Left hindlimb (tissue), 1 donor: ENCODE measurements at regions not wholly inside any gene's neighbourhood (a gene's known extent, or its start where the extent isn't known, plus 50 kb on each side); places are given as distances from the start of the nearest gene placed in this dataset.

Source experiments
- DNase-seq: peaks from one replicate; pipeline ENCODE4 v3.0.0-alpha.2; 2018

- DNase-seq, result peak; percentile 39
Measured at GRCh38 chr7:156475179-156475578, 165.4 kb upstream of the RNF32 start.

DNA sequence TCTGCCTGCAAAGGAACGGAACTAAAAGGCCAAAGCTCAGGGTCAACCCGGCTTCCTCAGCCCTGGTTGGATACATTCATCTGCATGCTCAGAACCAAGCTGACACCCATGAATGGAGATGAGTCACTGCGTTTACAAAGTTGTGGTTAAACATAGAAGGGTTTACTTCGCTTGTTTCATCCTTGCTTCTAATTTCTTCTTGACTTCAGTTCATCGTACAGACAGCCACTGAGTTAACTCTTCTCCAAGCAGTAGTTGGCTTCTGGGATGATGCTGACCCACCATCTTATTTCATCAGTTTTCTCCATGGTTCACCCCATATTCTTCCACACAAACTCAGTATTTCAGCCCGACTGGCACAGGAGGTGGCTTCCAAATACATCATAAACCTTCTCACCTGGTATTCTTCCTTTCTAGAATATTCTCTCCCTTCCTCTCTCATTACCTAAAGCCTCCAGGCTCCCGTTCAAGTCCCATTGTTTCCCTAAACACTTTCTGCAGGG is 166.3 kb upstream of the RNF32 start:
- DNase-seq, result no peak

DNA sequence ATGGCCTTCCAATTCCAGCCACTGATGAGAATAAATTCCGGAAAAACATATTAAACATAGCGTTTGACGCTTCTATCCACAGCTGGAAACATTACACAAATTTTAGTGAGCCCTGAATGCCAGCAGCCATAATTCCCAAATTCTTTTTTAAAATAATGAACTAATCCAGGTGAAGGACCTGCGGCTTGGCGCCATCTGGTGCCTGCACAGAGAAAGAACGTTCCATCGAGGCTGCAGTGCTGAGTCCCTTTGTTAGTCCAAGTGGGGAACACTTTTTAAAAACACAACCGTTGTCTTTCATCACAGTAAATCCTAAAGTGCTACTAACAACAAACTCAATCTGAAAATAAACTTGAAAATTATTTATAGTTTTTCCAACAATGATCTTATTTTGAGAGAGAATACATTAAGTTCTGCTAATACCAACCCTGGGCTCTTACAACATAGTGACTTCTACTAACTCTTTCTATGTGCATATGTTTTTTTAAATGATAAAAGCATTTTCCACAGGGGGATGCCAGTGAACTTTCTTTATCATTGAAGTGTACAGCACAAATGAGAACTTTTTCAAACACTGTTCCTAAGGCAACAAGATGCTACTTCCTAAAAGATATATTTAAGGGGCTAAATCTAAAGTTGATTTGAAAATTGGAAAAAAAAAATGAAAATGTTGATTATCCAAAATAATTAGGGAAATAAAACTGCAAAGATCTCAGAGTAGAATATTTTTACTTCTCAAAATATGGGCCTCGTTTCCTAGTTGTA is 166.9 kb upstream of the RNF32 start:
- no peak for DNase-seq

DNA sequence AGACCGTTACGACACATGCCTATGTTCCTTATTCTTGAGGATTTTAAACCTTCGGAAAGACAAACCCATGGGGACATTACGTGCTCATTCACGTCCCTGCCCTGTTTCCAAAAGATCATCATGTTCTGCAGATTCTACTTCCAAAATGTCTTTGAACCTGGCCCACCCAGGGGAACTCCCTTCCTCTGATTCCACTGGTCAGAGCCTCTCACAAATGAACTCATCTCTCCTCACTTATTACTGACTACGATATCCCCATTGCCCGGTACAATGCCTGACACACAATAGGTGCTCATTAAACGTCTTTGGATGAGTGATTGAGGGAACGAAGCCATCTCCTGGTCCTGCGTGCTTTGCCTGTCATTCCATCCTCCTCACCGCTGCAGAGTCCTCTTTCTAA is 168.3 kb upstream of the RNF32 start:
- no peak for DNase-seq

DNA sequence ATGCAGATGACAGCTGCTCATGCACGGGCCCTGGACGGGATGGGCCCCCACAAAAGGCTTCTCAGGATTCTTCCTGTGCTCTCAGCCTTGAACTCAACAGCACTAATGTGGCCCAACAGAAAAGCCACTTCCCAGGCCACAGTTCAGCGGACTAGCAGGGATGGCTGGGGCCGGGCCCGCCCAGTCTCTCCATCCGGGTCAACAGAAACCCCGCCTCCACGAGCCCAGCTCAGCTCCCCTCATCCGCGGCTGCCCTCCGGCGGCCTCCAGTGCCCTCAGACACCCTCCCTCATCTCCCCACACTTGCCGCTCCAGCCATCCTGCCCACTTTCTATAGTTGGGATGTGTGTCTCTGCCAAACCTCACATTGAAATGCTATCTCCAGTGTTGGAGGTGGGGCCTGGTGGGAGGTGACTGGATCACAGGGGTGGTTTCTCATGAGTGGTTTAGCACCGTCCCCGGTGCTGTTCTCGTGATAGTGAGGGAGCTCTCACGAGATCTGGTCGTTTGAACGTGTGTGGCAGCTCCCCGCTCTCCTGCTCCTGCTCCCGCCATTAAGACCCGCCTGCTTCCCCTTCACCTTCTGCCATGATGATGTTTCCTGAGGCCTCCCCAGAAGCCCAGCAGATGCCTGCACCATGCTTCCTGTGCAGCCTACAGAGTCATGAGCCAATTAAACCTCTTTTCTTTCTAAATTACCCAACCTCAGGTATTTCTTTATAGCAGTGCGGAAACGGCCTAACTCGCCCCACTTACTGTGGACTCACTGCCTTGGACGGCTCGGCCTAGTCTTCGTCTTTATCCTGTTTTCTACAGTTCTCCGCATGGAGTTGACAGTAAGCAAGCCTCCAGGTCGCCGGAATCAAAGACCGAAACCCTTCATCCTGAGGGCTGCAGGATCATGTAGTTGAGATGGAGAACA is 169.9 kb upstream of the RNF32 start:
- no peak for DNase-seq

DNA sequence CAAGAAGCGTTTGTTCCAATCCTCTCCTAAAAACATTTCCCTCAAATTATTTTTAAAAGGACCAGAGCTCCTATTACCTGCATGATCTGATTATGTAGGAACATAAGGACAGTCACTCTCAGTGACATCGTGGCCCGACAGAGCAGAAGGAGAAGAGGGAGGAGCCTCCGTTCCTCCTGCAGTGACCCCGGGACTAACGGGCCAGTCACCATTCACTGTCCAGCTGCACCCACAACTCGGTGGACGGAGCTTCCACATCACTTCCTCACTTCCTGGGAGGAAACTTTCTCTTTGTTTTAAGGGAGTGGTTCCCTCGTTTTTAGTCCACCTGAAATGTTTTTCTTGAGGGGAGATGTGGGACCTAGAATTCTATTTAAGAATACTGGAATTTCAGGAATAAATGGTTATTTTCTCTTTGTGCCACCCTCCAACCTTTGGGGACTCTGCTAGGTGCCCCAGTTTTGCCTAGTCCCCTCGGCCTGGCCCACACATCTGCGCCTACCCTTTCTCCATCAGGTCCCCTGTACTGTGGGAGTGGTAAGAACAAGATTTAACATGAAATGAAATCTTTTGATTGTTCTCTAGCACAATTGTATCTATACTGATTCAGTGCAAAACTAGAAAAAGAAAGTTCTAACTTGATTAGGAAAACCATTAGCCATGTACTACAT is 173.5 kb upstream of the RNF32 start:
- DNase-seq, result no peak

GRCh38 chr7:156466272-156466671 is 174.3 kb upstream of the RNF32 start:
- no peak for DNase-seq

- no peak for DNase-seq
Measured at GRCh38 chr7:156465186-156465585, 175.4 kb upstream of the RNF32 start.

- DNase-seq, result no peak
Measured at GRCh38 chr7:156464339-156464738, 176.2 kb upstream of the RNF32 start.

DNA sequence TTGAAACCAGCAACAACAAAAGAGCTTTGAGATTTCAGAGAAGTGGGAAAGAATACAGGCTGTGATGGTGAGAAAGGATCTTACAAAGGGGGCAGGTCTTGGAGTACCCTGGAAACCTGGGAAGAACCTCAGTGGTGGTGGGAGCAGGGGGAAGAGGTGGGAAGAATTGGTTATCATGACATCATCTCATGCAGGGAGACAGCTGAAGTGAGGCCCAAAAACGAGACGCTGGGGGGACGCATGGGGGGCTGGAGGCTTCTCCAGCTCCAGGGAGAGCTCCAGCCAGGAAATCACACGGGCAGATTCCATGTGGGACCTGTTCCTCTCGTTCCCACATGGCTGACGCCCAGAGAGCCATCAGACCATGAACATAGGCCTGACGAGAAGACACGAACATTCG is 177.3 kb upstream of the RNF32 start:
- DNase-seq, result no peak

DNA sequence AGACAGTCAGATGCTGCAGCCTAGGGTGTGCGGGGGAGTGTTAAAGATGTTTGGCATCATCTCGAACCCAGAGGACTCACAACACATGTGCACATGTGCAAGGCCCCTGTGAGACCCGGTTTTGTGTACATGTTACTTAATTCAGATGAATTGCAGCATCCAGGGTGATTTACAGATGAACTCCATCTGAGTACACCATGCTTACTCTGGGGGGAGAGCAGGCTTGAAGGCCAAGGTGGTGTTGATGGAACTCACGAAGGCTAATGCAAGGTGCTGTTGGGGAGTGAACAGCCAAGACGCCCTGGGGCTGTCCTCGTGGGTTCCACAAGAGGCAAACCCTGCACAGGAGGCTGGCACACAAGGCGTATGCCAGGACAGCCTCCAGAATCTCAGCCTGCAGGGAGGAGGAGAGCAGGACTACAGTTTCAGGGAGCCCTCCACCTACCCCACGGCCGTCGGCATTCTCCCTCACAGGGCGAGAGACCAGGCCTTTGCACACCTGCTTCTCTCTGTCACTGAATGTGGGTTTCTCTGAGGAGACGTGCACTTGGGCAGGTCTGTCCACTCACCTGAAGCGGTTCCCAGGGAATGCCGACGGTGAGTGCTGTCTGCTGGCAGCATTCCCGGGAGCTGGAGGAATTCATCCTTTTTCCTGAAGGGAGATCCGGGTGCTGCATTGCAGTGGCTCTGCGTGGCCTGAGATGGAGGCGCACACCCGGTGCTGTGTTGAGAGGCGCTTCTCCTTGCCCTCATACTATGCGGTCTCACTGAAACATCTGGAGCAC is 178.5 kb upstream of the RNF32 start:
- DNase-seq, result no peak

DNA sequence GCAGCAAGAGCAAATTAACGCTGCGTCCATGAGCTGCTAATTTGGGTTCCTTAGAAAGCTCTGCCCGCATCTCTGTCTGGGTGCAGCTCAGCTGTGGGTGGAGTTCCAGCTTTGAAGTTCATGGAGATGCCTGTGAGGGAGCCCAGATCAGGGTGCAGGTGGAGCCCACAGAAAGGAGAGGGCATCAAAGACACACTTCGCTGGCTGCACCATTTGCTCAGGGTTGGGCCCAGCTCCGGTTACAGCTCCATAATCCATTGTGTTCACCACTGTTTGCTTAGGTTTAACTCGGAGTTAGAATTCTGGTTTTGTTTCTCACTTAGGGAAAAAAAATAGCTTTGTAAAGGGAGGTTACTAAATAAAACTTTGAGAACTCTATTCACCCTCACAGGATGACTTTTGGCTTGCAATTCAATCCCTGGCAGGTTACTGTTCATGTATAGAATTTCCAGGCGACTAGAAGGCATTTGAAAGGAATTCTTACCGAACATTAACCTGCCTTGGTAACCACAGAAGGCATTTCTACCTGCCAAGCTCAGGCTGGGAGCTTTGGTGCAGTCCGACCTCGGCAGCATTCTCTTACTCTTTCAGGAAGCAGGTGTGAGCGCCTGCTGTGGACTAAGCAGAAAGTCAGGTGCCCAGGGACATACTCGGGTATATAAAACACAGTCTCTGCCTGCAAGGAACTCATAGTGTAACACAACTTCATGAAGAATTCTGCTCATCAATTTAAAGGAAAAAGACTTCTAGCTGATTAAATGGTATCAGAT is 179.5 kb upstream of the RNF32 start:
- DNase-seq, result no peak

GRCh38 chr7:156459582-156459981 is 181.0 kb upstream of the RNF32 start:
- DNase-seq, result no peak

DNA sequence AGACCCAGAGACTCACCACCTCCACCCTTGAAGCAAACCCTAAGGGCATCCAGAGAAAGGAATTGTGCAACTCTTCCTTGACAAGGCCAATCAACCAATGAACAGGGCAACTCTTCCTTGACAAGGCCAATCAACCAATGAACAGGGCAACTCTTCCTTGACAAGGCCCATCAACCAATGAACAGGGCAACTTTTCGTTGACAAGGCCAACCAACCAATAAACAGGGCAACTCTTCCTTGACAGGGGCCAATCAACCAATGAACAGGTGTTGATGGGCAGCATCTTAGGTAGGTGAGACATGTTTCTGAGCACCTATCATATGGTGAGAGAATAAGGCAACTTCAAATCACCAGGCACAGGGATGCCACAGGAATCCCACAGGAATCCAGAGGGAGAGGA is 181.5 kb upstream of the RNF32 start:
- no peak for DNase-seq

GRCh38 chr7:156458011-156458410 is 182.6 kb upstream of the RNF32 start:
- no peak for DNase-seq

DNA sequence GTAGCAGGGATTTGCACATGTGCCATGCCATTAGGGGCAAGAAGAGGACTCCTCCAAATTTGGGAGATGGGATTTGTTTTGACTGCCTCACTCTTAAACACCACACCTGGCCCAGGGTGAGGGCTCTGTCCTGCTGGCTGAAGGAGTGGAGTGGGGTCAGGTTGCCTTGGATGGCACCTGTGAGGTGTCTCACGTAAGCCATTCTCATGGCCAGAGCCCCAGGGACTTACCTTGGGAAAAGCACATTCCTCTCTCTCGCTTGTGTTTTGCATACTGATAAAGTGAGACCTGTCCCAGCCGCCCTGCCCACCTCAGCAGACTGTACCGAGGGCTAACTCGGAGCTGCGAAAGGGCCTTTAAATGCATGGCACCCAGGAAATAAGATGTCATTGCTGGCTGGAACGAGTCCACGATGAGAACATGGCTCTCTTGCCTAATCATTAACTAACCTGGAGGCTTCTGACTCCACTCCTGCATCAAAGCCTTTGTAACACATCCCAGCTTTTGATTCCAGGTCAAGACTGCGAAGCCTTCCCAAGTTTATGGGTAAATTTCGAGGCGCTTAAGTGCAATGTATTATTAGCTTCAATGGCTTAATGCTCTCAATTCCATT is 184.0 kb upstream of the RNF32 start:
- no peak for DNase-seq

DNA sequence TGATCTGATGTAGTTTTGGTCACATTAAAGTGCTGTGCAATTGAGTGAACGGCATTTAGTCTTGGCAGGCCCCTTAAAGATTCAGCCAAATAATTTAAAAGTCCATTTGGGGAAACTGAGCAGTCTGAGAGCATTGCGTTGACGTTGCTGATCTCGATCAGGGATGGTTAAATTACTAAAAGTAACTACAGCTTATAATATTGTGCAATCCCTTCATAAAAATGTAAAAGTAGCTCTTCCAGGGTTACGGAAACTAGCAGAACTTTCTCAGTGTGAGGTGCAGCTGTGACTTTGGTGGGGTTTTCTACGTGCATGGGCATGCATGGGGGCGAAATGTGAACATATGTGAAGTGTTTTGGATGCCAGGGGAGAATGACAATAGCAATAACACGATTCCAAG is 184.5 kb upstream of the RNF32 start:
- DNase-seq, result no peak

- no peak for DNase-seq
Measured at GRCh38 chr7:156450473-156450872, 190.1 kb upstream of the RNF32 start.

- DNase-seq, result no peak
Measured at GRCh38 chr7:156448918-156449317, 191.7 kb upstream of the RNF32 start.

GRCh38 chr7:156446990-156447389 is 193.6 kb upstream of the RNF32 start:
- no peak for DNase-seq
